ENCODE measurements at regions not wholly inside any gene's neighbourhood (a gene's known extent, or its start where the extent isn't known, plus 50 kb on each side); places are given as distances from the start of the nearest gene placed in this dataset.

DNA sequence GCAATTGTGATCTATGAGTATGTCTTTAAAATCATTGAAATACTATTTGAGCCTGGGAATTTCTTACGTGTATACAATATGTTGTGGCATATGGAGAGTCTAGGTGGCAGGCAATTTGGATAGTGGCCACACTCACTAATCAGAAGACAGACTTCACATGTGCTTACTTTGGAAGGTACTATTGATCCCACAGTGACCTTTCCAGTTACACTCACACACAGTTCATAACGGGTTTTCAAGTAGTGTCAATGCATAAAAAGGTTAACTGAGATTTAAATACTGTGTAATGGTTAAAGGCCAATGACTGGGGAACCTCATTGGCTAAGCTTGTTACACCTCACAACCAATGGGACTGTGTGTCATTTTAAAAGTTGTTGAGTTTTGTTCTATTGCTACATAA lies 783.2 kb downstream of the RPA4 start:
- ChIA-PET POLR2A (ENCODE audit: unreplicated experiment) (no interaction called here), CTCF (no interaction called here)
- H3K18ac ChIP-seq (ENCODE audit: low read depth, low read length): no peak overlapping the region
- in situ Hi-C loops (cut with MboI; ENCODE audit: low sequenced_read_pairs) (no loop called here), intact Hi-C loops (cut with micrococcal nuclease) (no loop called here), dilution Hi-C loops (cut with HindIII; ENCODE audit: low sequenced_read_pairs, unreplicated experiment) (no loop called here)
- no peak overlapping the region for H4K8ac ChIP-seq (ENCODE audit: low read depth in 2 of 2, low read length in 2 of 2)
- H2BK5ac ChIP-seq (ENCODE audit: low read depth, low read length, poor library complexity, severe bottlenecking): no peak overlapping the region
- no peak overlapping the region for H3K4me2 ChIP-seq (ENCODE audit: low read depth, low read length)
- no peaks in the 10 kb centered on the region for H4K20me1 ChIP-seq (ENCODE audit: insufficient read depth, low read length)
- no peaks in the 10 kb centered on the region for H3K9me1 ChIP-seq (ENCODE audit: insufficient read depth, low read length)
- no peak overlapping the region for H3K4me3 ChIP-seq (ENCODE audit: insufficient read depth, low read depth, low read length)
- no peak overlapping the region for H3K27ac ChIP-seq (ENCODE audit: insufficient read depth, low read length)
- no peaks in the 10 kb centered on the region for H3K36me3 ChIP-seq (ENCODE audit: control insufficient read depth, insufficient read depth, low read length)
- H2AK9ac ChIP-seq (replicated peaks; ENCODE audit: low read depth, low read length, poor library complexity): no peak overlapping the region
- TF ChIP-seq BHLHE40 (IDR thresholded peaks at IDR 0.05; ENCODE audit: low read depth, low read length): no peak
- TF ChIP-seq CHD1 (IDR thresholded peaks at IDR 0.05; ENCODE audit: low read depth, low read length): no peak
- TF ChIP-seq SMC3 (IDR thresholded peaks at IDR 0.05; ENCODE audit: low read depth, low read length): no peak
- no peak for TF ChIP-seq RFX5 (IDR thresholded peaks at IDR 0.05; ENCODE audit: low read depth, low read length)
- no peak for TF ChIP-seq CTCF (conservative IDR thresholded peaks at IDR 0.05; ENCODE audit: low read depth, low read length)
- no peak for TF ChIP-seq MXI1 (IDR thresholded peaks at IDR 0.05; ENCODE audit: borderline replicate concordance, low read depth, low read length)
- TF ChIP-seq USF2 (IDR thresholded peaks at IDR 0.05; ENCODE audit: low read depth, low read length): no peak
- TF ChIP-seq, protein P1, sequence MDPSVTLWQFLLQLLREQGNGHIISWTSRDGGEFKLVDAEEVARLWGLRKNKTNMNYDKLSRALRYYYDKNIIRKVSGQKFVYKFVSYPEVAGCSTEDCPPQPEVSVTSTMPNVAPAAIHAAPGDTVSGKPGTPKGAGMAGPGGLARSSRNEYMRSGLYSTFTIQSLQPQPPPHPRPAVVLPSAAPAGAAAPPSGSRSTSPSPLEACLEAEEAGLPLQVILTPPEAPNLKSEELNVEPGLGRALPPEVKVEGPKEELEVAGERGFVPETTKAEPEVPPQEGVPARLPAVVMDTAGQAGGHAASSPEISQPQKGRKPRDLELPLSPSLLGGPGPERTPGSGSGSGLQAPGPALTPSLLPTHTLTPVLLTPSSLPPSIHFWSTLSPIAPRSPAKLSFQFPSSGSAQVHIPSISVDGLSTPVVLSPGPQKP (IDR thresholded peaks at IDR 0.05; ENCODE audit: borderline replicate concordance, low read depth, low read length): no peak
- no peak for TF ChIP-seq CEBPB (IDR thresholded peaks at IDR 0.05; ENCODE audit: low read depth, low read length)
- TF ChIP-seq FOS (IDR thresholded peaks at IDR 0.05; ENCODE audit: low read depth, low read length): no peak
- TF ChIP-seq MAFK (IDR thresholded peaks at IDR 0.05; ENCODE audit: low read depth, low read length): no peak
- TF ChIP-seq NFE2L2 (IDR thresholded peaks at IDR 0.05; ENCODE audit: low read depth, low read length): no peak
- TF ChIP-seq RCOR1 (IDR thresholded peaks at IDR 0.05; ENCODE audit: insufficient replicate concordance, low read length): no peak
- no peak for TF ChIP-seq RAD21 (IDR thresholded peaks at IDR 0.05; ENCODE audit: low read length)
- TF ChIP-seq MAZ (IDR thresholded peaks at IDR 0.05; ENCODE audit: borderline replicate concordance, low read depth, low read length): no peak
- TF ChIP-seq POLR2A (IDR thresholded peaks at IDR 0.05; ENCODE audit: low read depth, low read length): no peak
- H3K23ac ChIP-seq (ENCODE audit: low read depth, low read length): no peak overlapping the region
- no peak overlapping the region for H3K4ac ChIP-seq (ENCODE audit: low read depth, low read length)
- H2BK120ac ChIP-seq (ENCODE audit: low read depth, low read length): no peak overlapping the region
- H3K56ac ChIP-seq (ENCODE audit: extremely low read depth, insufficient read depth, low read length): no peak overlapping the region
- no peak overlapping the region for H3K14ac ChIP-seq (replicated peaks; ENCODE audit: low read depth, low read length)
- no peak for DNase-seq
- no TSS peak for BruUV-seq (replicated peaks)
- H2BK20ac ChIP-seq (ENCODE audit: low read depth, low read length): no peak overlapping the region
- H3K79me1 ChIP-seq (ENCODE audit: low read depth in 1 of 2, low read length in 2 of 2): no peaks in the 10 kb centered on the region
- H3K4me1 ChIP-seq (ENCODE audit: control insufficient read depth, insufficient read depth, low read length): no peaks in the 10 kb centered on the region
- peaks cover 4% of the 10 kb centered on the region; the same call in 1 of the 2 replicates for H3K27me3 ChIP-seq (ENCODE audit: control insufficient read depth, insufficient read depth, low read length)
- H2BK15ac ChIP-seq (ENCODE audit: low read depth, low read length): no peak overlapping the region
- no peak overlapping the region for H4K5ac ChIP-seq (ENCODE audit: low read depth, low read length)
- no CpG with 5 or more reads among the region's 2 CpGs for WGBS, 2 experiments (ENCODE audit: extremely low coverage in 2 of 2, insufficient read length in 1 of 2)
- H4K91ac ChIP-seq (ENCODE audit: insufficient read depth, low read depth, low read length): no peak overlapping the region
- ATAC-seq (ENCODE audit: low read depth): no peak
- H3K9me3 ChIP-seq (ENCODE audit: control insufficient read depth, insufficient read depth, low read length): no peaks in the 10 kb centered on the region
- no peak overlapping the region for H2AFZ ChIP-seq (replicated peaks; ENCODE audit: low read length, poor library complexity)
- no peak overlapping the region for H3K9ac ChIP-seq (ENCODE audit: low read depth, low read length)
- no peak overlapping the region for H2AK5ac ChIP-seq (ENCODE audit: low read depth, low read length)
